HG02973 (cell line): ENCODE measurements at regions not wholly inside any gene's neighbourhood (a gene's known extent, or its start where the extent isn't known, plus 50 kb on each side); places are given as distances from the start of the nearest gene placed in this dataset.
"Not testable (repeated sequence)": the region's sequence is repeated elsewhere in the genome, so short reads cannot be mapped to it uniquely, and the experiment has no call there.

Experiments
- ATAC-seq: cut with Tn5 transposase; IDR thresholded peaks from one replicate; pipeline ENCODE4 v1.9.1; 2021; ENCODE audit warnings: moderate library complexity; ENCODE audit not compliant: unreplicated experiment

GRCh38 chr1:95509989-95510388, 276.0 kb downstream of the RWDD3 start:
- no peak for ATAC-seq

- no peak for ATAC-seq
These were observed 278.9 kb downstream of the RWDD3 start for GRCh38 chr1:95512925-95513324.

DNA sequence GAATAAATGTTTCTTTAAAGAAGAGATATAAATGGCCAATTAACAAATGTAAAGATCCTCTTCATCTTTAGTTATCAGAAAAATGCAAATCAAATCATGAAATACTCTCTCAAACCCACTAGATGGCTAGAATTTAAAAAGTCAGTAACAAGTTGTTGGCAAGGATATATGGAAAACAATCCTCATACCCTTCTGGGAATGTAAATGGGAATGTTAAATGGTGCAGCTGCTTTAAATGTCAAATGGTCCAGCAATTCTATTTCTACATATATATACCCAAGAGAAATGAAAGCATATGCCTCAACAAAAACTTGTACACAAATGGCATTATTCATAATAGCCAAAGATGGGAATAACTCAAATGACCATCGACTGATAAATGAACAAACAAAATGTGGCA, 283.5 kb downstream of the RWDD3 start:
- no peak for ATAC-seq

DNA sequence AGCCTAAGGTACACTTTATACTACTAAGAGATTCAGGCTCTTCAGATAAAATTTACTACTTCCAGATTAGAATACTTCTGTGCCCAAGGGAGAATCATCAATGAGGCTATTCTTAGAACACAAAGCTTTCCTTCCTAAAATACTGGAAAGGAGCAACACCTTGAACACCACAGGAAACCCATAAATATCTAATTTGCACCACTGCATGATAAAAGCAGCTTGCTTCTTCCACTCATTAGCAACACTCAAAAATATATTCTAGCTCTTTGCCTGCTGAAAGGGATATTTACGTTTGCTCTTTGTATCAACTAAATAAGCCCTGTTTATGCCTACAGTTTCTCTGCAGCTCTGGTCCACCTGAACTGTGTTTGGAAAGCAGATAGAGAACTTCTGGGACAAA, 284.3 kb downstream of the RWDD3 start:
- no peak for ATAC-seq

DNA sequence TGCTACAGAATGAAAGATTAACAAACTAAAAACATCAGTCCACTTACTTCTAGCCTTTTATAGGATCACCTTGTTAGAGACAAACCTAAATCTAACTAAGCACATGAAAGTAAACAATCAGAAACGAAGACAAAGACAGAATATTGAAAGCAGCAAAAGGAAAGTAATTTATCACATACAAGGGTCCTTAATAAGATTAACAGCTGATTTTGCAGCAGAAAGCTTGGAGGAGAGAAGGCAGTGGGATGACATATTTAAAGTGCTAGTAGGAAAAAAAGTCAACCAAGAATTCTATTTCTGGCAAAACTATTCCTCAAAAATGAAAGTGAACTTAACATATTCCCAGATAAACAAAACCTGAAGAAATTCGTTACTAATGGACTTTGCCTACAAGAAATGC, 286.4 kb downstream of the RWDD3 start:
- ATAC-seq = no peak

DNA sequence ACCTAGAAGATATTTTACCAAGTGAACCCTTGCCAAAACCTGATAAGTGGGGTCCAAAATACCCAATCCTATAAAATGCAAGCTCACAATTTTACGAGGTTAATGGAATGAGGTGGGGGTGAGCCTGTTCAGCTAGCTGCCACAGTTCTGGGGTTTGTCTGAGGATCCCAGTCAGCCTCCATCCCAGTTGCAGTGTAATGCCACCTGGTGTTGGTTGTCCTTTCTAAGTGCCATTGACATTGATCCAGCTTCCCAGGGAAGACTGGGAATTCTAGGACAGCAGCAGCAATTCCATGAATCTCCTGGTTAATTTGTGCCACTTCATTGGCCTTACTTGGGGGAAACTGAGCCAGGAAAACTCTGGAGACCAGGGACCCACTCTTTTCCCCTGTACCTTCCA, 298.3 kb downstream of the RWDD3 start:
- no peak for ATAC-seq

DNA sequence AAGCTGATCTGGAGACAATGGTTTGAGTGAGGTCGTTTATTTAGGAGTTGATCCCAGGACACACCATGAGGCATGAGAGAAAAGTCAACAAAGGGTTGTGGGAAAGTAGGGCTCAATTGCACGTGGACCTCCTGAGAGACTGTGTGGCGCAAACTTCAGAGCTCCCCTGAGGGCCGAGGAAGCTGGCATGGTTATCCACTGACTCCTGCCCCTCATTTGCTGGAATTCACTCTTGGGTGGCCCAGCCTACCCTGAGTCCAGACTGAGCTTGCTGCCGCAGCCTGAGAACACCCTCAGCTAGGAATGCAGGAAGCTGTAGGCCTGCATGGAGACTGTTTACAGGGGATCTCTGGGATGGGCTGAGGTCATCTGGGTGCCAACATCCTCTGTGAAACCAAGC, 301.0 kb downstream of the RWDD3 start:
- no peak for ATAC-seq

- no peak for ATAC-seq
These were observed 301.6 kb downstream of the RWDD3 start for GRCh38 chr1:95535614-95536013.

- ATAC-seq = no peak
These were observed 302.5 kb downstream of the RWDD3 start for GRCh38 chr1:95536501-95536900.

GRCh38 chr1:95537176-95537575, 303.2 kb downstream of the RWDD3 start:
- no peak for ATAC-seq

- ATAC-seq = not testable (repeated sequence)
These were observed 304.2 kb downstream of the RWDD3 start for GRCh38 chr1:95538242-95538641.

- no peak for ATAC-seq
These were observed 308.9 kb downstream of the RWDD3 start for GRCh38 chr1:95542936-95543335.

- no peak for ATAC-seq
These were observed 313.0 kb downstream of the RWDD3 start for GRCh38 chr1:95547005-95547404.

DNA sequence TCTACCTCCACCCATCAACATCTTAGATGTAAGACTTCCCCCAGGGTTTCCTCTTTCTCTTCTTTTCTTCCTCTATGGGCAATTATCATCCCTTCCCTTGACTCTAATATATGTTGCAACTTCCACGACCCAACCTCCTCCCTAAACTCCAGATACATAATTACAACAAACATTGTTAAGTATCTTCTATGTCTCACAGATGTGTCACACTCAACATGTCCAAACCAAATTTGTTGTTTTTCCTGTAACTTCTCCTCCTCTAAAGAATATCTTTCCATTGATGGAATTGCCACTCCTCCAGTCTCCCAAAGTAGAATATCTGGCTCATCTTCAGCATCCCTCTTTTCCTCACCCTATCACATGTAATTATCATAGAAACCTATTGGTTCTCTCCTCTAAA, 314.2 kb downstream of the RWDD3 start:
- no peak for ATAC-seq

- no peak for ATAC-seq
These were observed 317.2 kb downstream of the RWDD3 start for GRCh38 chr1:95551201-95551600.

DNA sequence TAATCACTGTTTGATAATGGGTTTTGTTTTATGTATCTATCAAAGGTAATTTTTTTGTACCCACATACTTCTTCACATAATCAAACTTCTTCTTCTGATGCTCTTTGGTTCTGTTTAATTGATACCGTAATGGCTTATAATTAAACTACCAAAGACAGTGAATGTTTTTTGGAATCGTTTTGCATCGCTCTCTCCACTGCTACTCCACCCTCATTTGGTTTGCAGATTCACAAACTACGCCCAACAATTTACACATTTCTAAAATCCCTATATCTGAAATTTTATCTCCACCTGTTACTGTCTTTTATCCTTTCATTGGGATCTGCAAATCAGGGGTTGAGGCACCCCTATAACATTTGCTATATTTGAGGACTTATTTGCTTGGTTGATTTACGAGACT, 319.6 kb downstream of the RWDD3 start:
- no peak for ATAC-seq

- no peak for ATAC-seq
These were observed 320.4 kb downstream of the RWDD3 start for GRCh38 chr1:95554408-95554807.

- ATAC-seq = no peak
These were observed 324.8 kb downstream of the RWDD3 start for GRCh38 chr1:95558791-95559190.

DNA sequence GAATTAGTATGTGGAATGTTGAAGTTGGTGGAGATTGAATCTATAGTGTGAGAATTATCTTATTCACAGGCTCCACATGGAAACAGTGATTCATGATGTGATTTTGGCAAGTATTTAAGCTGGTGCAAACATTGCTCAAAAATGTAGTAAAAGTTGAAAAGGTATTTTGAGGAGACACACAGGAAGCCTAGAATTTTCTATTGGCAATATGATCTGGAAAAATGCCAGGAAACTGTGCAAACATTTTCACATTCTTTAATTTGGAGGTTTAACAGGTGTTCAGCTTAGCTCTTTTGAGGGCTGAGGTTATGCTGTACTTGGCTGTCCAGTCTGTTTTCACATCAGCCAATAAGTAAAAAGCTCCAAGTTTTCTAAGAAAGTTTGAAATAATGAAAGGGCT, 327.3 kb downstream of the RWDD3 start:
- no peak for ATAC-seq

DNA sequence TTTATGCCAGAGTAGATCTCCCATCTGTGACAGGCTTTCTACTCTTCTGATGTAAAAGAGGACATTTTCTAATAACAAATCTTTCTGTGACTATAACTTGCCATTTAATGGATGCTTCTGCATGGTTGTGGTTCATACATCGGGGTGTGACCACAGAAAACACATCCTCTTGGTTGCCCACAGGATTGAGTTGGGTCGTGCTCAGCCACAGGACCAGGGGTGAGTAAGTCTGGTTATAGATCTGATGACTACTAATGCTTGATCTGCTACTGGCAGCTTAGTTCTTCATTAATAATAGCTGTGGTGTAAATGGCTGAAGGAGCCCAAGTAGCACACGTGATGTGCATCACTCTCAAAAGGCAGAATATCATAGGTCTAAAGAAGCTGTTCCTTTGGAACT, 328.2 kb downstream of the RWDD3 start:
- no peak for ATAC-seq

DNA sequence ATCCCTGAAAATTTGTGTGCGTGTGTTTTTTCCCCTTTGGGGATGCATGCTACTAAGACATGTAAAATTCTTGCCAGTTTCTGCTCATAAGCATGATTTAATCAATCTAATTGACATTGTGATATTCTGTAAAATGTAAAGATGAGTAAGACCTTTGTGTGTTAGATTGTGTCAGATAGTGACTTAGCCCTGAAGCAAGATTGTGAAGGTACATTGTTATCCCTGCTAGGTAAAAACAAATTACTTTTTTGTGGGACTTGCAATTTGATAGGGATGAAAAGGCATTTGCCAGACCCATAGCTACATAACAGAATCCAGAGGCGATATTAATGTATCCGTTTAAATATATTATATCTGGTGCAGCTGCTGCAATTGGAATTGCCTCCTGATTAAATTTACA, 338.0 kb downstream of the RWDD3 start:
- no peak for ATAC-seq

DNA sequence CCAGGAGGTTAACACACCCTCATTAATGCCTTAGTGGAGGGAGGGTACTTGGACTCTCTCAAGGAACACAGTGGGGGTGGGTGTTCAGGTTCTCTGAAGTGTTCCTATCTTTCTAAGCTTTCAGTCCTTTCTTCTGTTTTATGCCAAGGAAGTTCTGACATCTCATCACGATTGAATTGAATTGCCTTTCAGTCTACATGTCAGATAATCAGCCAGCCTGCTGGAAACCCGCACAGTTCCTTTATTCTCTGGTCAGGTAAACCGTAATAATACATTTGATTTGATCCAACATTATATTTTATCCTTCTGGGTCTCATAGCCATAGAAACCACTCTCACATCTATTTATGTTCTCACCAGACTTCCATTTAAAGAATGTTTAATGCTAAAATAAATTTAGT, 339.0 kb downstream of the RWDD3 start:
- no peak for ATAC-seq

DNA sequence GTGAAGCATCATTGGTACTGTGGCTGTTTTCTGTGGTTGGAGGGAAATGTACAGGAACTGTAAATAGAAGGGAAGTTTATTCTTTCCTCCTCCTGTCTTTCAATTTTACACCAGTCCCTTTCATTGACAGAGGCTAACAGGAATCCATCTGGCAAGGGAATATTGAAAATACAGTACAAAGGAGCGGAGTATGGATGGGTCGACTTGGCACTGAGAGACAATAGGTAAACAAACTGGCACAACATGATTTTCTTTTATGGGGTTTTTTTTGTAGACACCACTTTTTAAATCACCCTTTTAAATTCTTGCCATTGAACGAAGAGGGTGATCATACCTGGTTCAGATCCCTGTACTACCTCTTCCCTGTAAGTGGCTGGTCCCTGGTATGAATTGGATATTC, 341.3 kb downstream of the RWDD3 start:
- ATAC-seq = no peak

DNA sequence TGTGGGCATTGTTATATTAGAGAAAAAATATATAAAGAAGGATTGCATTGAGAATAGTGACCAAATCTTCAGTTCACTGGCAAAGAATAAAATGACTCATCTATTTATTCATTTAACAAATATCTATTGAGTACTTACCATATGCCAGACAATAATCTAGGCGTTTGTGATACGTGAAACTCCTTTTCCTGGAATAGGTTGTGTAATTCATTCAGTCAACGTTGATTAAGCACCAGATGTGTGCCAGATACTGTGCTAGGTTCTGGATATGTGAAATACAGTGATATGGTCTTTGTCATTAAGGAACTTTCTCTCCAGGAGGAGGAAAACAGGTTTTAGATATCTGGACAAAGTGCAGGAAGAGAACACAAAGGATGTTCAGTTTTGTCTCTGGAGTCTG, 344.5 kb downstream of the RWDD3 start:
- no peak for ATAC-seq
